ENCODE measurements at regions not wholly inside any gene's neighbourhood (a gene's known extent, or its start where the extent isn't known, plus 50 kb on each side); places are given as distances from the start of the nearest gene placed in this dataset.
"Not testable (repeated sequence)": the region's sequence is repeated elsewhere in the genome, so short reads cannot be mapped to it uniquely, and the experiment has no call there.

DNA sequence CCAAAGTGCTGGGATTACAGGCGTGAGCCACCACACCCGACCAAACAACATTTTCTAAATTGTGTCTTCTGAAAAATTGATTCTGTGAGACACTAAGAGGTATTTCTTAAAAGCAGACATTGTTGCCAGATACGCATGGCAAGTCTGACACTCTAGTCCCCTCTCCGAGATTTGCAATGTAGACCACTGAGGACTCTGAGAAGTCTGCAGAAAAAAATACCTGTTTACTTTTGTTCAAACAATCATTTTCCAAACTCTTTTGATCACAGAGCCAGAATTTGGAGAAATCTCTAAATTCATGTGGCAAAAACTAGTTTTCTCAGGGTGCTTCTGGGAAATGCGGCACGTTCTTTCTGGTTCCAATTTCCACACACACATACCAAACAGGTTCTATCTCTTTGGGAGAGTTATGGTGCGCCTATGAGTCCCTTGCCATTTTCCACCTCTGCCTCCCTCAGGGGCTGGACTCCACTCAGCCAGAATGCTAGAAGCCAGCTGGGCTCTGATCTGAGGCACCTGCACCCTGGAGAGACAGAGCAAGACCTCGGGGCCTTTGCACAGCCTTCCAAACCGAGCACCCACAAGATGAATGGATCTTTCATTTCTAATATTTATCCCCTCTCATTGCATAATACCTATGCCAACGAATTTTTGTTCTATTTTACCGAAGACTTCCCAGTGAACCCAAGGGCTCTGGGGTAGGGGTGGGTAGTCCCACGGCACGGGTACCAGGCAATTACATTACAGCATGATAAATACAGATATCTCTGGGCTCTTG is 152.7 kb downstream of the MYCN start:
- no peaks in the 10 kb centered on the region for H3K27me3 Mint-ChIP-seq (ENCODE audit: low read depth)
- H3K36me3 Mint-ChIP-seq (ENCODE audit: low read depth), result no peaks in the 10 kb centered on the region
- no peaks in the 10 kb centered on the region for H3K4me1 Mint-ChIP-seq (ENCODE audit: low read depth)
- no peak for DNase-seq
- intact Hi-C loops (cut with micrococcal nuclease), result no loop called here
- no peaks in the 10 kb centered on the region for H3K9me3 Mint-ChIP-seq
- H3K4me3 Mint-ChIP-seq, result no peak overlapping the region
- CTCF ChIA-PET, result no interaction called here
- no peak overlapping the region for H3K27ac Mint-ChIP-seq

DNA sequence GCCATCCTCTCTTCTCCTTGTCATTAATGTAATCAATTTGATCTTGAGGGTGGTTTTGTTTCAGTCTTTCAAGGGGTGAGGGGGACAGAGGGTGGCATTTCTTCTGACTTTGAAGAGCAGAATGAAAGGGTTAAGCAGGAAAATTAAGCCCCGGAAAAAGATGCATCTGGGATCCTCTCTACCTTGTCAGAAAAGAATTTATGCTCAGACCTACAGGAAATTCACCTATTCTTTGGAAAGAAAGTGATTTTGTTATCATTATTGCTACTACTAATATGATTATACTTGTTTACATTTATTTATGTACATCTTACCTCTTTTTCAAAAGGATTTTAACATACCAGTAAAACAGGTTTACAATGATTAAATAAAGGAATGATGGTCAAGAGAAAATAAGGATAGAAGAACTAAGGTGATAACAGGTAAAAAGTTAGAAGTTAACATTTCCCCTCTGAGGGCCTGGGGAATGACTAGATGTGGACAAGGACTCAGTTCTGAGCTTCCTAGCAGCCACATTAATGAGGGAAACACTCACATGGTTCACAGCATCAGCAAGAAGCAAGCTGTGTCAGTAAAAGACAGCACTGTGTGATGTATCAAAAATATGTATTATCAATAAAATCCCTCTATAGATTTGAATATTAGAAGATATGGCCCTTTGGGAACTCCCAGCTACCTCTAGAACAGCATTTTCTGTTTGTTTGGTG is 151.4 kb downstream of the MYCN start:
- H3K27ac Mint-ChIP-seq, result no peak overlapping the region
- H3K4me3 Mint-ChIP-seq, result no peak overlapping the region
- no peaks in the 10 kb centered on the region for H3K4me1 Mint-ChIP-seq (ENCODE audit: low read depth)
- no peaks in the 10 kb centered on the region for H3K36me3 Mint-ChIP-seq (ENCODE audit: low read depth)
- CTCF ChIA-PET, result no interaction called here
- no peak for DNase-seq
- no peaks in the 10 kb centered on the region for H3K9me3 Mint-ChIP-seq
- no peaks in the 10 kb centered on the region for H3K27me3 Mint-ChIP-seq (ENCODE audit: low read depth)
- intact Hi-C loops (cut with micrococcal nuclease), result no loop called here

DNA sequence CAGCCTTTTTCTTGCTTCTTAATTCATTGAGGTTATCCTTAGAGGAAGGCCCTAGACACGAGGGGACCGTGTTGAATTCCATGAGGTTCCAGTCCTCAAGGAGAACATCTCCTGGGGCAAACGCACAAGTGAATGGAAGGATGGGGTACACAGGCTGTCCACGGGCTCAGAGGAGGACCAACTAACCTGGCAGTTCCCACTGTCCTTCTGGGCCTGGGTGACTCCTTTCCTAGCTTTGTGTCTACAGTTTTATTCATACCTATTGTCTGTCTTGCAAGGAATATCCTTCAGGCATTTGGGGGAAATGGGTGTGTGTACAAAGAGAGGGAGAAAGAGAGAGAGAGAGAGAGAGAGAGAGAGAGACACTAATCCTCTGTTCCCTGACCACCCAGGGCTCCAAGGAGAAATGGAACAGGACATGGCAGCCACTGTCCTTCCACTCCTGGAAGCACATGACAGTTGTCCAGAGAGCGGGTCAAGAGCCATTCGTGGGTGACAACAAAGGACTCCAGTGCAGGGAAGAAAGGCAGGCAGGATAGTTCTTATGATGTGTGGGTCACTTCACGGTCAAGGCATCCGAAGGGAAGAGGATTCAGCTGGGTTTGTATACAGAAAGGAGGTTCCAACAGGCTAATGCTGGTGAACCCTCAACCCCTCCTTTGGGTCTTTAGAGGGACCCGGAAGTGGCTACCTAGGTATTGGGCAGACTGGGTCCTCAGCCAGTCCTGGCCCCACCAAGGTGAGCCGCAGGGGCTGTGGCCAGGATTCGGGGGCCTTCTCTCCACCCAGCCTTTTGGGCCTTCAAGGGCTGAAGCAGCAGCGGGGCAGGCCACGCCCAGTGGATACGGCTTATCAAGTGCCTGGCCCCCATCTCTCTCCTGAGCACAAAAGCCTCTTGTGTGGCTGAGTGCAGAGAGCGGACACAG is 150.6 kb downstream of the MYCN start:
- no peaks in the 10 kb centered on the region for H3K9me3 Mint-ChIP-seq
- H3K4me3 Mint-ChIP-seq, result no peak overlapping the region
- CTCF ChIA-PET, result no interaction called here
- intact Hi-C loops (cut with micrococcal nuclease), result no loop called here
- DNase-seq, result no peak
- H3K27me3 Mint-ChIP-seq (ENCODE audit: low read depth), result no peaks in the 10 kb centered on the region
- H3K27ac Mint-ChIP-seq, result no peak overlapping the region
- H3K36me3 Mint-ChIP-seq (ENCODE audit: low read depth), result no peaks in the 10 kb centered on the region
- H3K4me1 Mint-ChIP-seq (ENCODE audit: low read depth), result no peaks in the 10 kb centered on the region

DNA sequence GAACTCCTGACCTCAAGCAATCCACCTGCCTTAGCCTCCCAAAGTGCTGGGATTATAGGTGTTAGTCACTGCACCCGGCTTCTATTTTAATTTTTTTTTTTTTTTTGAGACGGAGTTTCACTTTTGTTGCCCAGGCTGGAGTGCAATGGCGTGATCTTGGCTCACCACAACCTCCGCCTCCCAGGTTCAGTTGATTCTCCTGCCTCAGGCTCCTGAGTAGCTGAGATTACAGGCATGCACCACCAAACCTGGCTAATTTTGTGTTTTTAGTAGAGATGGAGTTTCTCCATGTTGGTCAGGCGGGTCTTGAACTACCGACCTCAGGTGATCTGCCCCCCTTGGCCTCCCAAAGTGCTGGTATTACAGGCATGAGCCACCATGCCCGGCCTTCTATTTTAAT is 149.1 kb downstream of the MYCN start:
- H3K27ac Mint-ChIP-seq; CTCF ChIA-PET; H3K9me3 Mint-ChIP-seq; H3K36me3 Mint-ChIP-seq (ENCODE audit: low read depth); H3K4me1 Mint-ChIP-seq (ENCODE audit: low read depth); intact Hi-C loops (cut with micrococcal nuclease); H3K27me3 Mint-ChIP-seq (ENCODE audit: low read depth); H3K4me3 Mint-ChIP-seq; DNase-seq: not testable (repeated sequence)

DNA sequence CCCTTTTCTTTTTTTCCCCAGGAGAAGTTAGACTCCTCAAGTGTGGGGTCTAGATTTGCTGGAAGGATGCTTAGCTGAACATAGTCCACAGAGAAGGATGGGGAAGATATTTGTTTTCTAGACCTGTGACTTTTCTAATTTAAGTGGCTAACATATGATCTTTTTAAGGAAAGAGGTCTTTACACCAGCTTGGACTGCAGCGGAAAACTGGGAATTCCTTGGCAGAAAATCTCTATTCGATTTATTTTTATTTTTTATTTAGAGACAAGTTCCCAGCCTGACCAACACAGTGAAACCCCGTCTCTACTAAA is 148.4 kb downstream of the MYCN start:
- Mint-ChIP-seq H3K36me3 (ENCODE audit: low read depth) (no peaks in the 10 kb centered on the region), H3K27me3 (ENCODE audit: low read depth) (no peaks in the 10 kb centered on the region), H3K27ac (no peak overlapping the region), H3K4me1 (ENCODE audit: low read depth) (no peaks in the 10 kb centered on the region), H3K9me3 (no peaks in the 10 kb centered on the region), H3K4me3 (no peak overlapping the region)
- no peak for DNase-seq
- intact Hi-C loops (cut with micrococcal nuclease), result no loop called here
- CTCF ChIA-PET, result interaction anchor here (0.6 kb wide), 1 partner anchor 304 kb away, joined by 3 read pairs; no protein-coding TSS in a partner anchor

DNA sequence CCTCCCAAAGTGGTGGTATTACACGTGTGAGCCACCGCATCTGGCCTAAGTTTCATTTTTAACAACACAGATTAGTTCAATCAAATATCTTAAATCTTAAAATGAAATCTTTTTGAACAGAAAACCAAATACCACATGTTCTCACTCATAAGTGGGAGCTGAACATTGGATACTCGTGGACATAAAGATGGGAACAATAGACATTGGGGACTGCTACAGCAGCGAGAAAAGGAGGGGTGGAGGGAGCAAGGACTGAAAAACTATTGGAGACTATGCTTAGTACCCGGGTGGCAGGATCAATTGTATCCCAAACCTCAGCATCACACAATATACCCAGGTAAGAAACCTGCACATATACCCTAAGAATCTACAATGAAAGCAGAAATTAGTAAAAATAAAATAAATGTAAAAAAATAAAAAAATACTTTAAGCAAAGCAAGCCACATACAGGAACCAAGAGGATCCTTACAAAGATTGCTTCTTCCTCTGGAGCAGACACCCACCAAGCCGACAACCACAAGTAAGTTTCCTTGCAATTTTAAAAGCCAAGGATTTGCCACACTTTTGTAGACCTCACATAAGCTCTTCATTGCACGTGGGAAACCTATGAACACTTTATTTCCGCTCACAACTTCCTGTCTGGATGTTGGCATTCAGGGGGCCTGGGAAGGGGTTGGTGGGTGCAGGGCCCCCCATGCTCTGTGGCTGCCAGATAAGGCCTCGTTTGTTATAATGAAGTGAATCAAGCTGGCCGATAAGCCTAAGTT is 147.9 kb downstream of the MYCN start:
- Mint-ChIP-seq H3K9me3 (no peaks in the 10 kb centered on the region), H3K4me1 (ENCODE audit: low read depth) (no peaks in the 10 kb centered on the region), H3K4me3 (no peak overlapping the region), H3K27ac (no peak overlapping the region), H3K36me3 (ENCODE audit: low read depth) (no peaks in the 10 kb centered on the region), H3K27me3 (ENCODE audit: low read depth) (no peaks in the 10 kb centered on the region)
- intact Hi-C loops (cut with micrococcal nuclease), result no loop called here
- no peak for DNase-seq
- CTCF ChIA-PET, result interaction anchor here (0.6 kb wide), 1 partner anchor 303 kb away, joined by 3 read pairs; no protein-coding TSS in a partner anchor

DNA sequence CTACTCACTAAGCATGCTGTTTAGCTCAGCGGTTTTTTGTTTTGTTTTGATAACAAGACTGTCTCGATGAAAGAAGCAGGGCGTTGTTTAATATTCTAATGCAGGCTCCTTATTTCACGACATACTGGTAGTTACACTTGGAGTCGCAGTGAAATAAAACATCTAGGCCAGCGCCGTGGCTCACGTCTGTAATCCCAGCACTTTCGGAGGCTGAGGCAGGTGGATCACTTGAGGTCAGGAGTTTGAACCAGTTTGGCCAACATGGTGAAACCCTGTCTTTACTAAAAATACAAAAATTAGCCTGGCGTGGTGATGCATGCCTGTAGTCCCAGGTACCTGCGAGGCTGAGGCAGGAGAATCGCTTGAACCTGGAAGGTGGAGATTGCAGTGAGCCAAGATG is 145.8 kb downstream of the MYCN start:
- H3K9me3 Mint-ChIP-seq; H3K4me1 Mint-ChIP-seq (ENCODE audit: low read depth); intact Hi-C loops (cut with micrococcal nuclease); DNase-seq; H3K36me3 Mint-ChIP-seq (ENCODE audit: low read depth); H3K27me3 Mint-ChIP-seq (ENCODE audit: low read depth); H3K27ac Mint-ChIP-seq; H3K4me3 Mint-ChIP-seq; CTCF ChIA-PET: not testable (repeated sequence)

DNA sequence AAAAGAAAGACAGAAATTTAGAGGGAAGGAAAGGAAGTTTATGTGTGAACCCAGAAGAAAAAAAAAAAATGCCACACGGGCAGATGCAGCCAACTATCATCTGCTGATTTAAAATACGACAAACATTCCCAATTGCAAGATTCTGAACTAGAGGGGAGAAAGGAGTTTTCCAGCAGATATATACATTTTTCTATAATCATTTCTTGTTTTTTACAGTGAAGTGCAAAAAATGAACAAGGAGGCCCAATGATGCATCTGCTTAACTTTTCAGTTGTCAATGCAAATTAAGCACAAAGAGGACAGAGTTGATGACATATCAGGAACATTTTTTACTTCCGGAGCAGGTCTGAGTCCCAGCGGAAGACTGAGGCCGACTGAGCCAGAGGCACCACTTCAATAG is 144.7 kb downstream of the MYCN start:
- intact Hi-C loops (cut with micrococcal nuclease), result no loop called here
- Mint-ChIP-seq H3K4me3 (no peak overlapping the region), H3K4me1 (ENCODE audit: low read depth) (no peaks in the 10 kb centered on the region)

DNA sequence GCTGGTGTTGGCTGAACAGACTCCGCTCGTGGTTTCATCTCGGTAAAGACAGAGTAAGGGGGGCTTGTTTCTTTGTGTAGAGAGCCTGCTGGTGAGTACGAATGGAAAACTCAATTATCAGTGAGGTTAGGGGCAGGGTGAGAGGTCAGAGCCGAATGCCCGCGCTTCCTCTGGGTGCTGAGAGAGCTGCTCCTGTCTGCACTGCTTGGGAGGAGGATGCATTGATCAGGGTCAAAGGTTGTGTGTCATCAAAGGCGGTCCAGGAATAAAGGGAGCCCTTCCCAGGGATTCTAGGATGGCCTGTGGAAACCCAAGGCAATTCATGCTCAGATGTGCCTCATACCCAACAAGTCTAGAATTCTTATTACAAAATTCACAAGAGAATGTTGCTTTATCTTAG is 143.9 kb downstream of the MYCN start:
- no peaks in the 10 kb centered on the region for H3K9me3 Mint-ChIP-seq
- H3K4me3 Mint-ChIP-seq, result no peak overlapping the region
- no peaks in the 10 kb centered on the region for H3K27me3 Mint-ChIP-seq (ENCODE audit: low read depth)
- H3K36me3 Mint-ChIP-seq (ENCODE audit: low read depth), result no peaks in the 10 kb centered on the region
- CTCF ChIA-PET, result no interaction called here
- H3K27ac Mint-ChIP-seq, result no peak overlapping the region
- intact Hi-C loops (cut with micrococcal nuclease), result no loop called here
- no peak for DNase-seq
- no peaks in the 10 kb centered on the region for H3K4me1 Mint-ChIP-seq (ENCODE audit: low read depth)

More for the DNA sequence above, 144.7 kb downstream of the MYCN start:
- DNase-seq, result no peak
- no peaks in the 10 kb centered on the region for H3K27me3 Mint-ChIP-seq (ENCODE audit: low read depth)
- H3K9me3 Mint-ChIP-seq, result no peaks in the 10 kb centered on the region
- H3K27ac Mint-ChIP-seq, result no peak overlapping the region
- H3K36me3 Mint-ChIP-seq (ENCODE audit: low read depth), result no peaks in the 10 kb centered on the region
- CTCF ChIA-PET, result no interaction called here

DNA sequence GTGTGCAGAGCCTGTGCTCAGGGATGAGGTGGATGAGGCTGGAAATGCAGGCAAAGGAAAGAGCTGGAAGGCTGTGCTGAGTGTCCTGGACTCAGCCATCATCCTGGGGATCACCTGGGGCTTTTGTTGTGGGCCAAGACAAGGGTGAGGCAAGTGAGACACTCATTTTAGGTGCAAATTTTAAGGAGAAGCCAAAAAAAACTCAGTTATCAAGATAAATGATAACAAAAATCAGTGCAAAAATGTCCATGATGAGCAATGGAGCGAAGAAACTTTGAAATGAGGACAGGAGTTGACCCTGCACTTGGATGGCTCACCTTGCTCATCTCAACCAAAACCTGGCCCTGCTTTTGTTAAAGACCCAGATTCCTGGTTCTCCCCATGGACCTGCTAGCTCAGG is 141.9 kb downstream of the MYCN start:
- Mint-ChIP-seq H3K27ac (no peak overlapping the region), H3K27me3 (ENCODE audit: low read depth) (no peaks in the 10 kb centered on the region), H3K4me3 (no peak overlapping the region), H3K4me1 (ENCODE audit: low read depth) (no peaks in the 10 kb centered on the region), H3K9me3 (no peaks in the 10 kb centered on the region), H3K36me3 (ENCODE audit: low read depth) (no peaks in the 10 kb centered on the region)
- intact Hi-C loops (cut with micrococcal nuclease), result no loop called here
- CTCF ChIA-PET, result no interaction called here
- DNase-seq, result no peak

DNA sequence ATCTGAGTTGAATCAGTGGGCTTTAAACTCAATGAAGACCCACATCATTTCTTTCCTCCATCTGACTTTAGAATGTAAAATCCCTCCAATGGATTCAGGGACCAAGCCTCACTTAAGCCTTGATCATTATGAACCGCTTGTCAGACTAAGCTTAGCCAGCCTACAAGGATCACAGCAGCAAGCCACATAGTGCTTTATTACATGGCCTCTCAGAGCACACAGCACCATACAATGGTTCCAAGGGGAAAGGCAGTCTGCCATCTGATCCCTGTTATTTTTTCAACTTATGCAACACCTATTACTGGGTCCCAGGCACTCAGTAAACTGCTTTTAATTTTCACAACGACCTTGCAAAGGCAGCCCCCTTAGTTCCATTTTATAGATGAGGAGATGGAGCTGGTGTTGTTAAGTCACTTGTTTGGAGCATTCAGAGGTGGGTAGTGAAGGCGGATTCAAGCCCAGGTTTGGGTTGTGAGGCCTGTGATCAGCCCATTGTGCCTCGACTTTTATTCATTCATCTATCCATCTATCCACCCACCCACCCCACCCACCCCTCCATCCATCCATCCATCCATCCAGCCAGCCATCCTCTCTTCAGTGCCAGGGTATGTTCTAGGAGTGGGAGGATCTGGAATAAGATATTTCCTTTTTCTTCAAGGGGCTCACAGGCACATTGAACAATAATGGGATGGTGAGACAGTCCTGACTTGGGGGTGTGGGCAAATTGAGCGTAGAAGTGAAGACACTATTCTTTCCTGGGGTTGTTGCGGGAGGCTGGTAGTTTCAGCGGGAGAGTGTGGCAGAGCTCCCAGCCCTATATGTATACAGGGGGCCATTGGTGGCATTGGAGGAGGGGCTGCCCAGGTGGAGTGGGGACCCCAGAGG is 141.2 kb downstream of the MYCN start:
- Mint-ChIP-seq H3K9me3 (no peaks in the 10 kb centered on the region), H3K4me1 (ENCODE audit: low read depth) (no peaks in the 10 kb centered on the region), H3K27ac (no peak overlapping the region), H3K27me3 (ENCODE audit: low read depth) (no peaks in the 10 kb centered on the region), H3K36me3 (ENCODE audit: low read depth) (no peaks in the 10 kb centered on the region), H3K4me3 (no peak overlapping the region)
- DNase-seq, result no peak
- intact Hi-C loops (cut with micrococcal nuclease), result no loop called here
- CTCF ChIA-PET, result no interaction called here

All from activated naive CD4-positive, alpha-beta T cell treated with anti-CD3 and anti-CD28 coated beads for 36 hours (primary cell).